ENCODE measurements at regions not wholly inside any gene's neighbourhood (a gene's known extent, or its start where the extent isn't known, plus 50 kb on each side); places are given as distances from the start of the nearest gene placed in this dataset.
"Not testable (repeated sequence)": the region's sequence is repeated elsewhere in the genome, so short reads cannot be mapped to it uniquely, and the experiment has no call there.

GRCh38 chr13:111590796-111591195 lies 270.4 kb downstream of the TEX29 start:
- H3K4me3 Mint-ChIP-seq: no peak overlapping the region
- intact Hi-C loops (cut with micrococcal nuclease): no loop called here

GRCh38 chr13:111593490-111593889 lies 273.0 kb downstream of the TEX29 start:
- H3K36me3 Mint-ChIP-seq (ENCODE audit: low read depth); H3K9me3 Mint-ChIP-seq; H3K4me1 Mint-ChIP-seq (ENCODE audit: low read depth); H3K27me3 Mint-ChIP-seq; ATAC-seq; DNase-seq; CTCF ChIA-PET; intact Hi-C loops (cut with micrococcal nuclease); H3K27ac Mint-ChIP-seq; POLR2A ChIA-PET; H3K4me3 Mint-ChIP-seq: not testable (repeated sequence)

More at GRCh38 chr13:111590796-111591195, 270.4 kb downstream of the TEX29 start:
- peaks cover 3% of the 10 kb centered on the region for H3K9me3 Mint-ChIP-seq
- POLR2A ChIA-PET: no interaction called here
- H3K36me3 Mint-ChIP-seq (ENCODE audit: low read depth): no peaks in the 10 kb centered on the region
- no peak overlapping the region for H3K27ac Mint-ChIP-seq
- CTCF ChIA-PET: no interaction called here
- no peak for TF ChIP-seq CTCF (IDR thresholded peaks at IDR 0.05)
- no peak for DNase-seq
- no peaks in the 10 kb centered on the region for H3K27me3 Mint-ChIP-seq
- ATAC-seq: no peak
- H3K4me1 Mint-ChIP-seq (ENCODE audit: low read depth): no peaks in the 10 kb centered on the region

- Mint-ChIP-seq H3K4me1 (ENCODE audit: low read depth) (no peaks in the 10 kb centered on the region), H3K9me3 (peaks cover 3% of the 10 kb centered on the region), H3K4me3 (no peak overlapping the region), H3K36me3 (ENCODE audit: low read depth) (no peaks in the 10 kb centered on the region), H3K27me3 (no peaks in the 10 kb centered on the region), H3K27ac (no peak overlapping the region)
- DNase-seq (no peak), ATAC-seq (no peak)
- ChIA-PET CTCF (no interaction called here), POLR2A (no interaction called here)
- intact Hi-C loops (cut with micrococcal nuclease): no loop called here
- no peak for TF ChIP-seq CTCF (IDR thresholded peaks at IDR 0.05)
Observed at GRCh38 chr13:111594606-111595005, 274.2 kb downstream of the TEX29 start.

GRCh38 chr13:111595276-111595675 lies 274.8 kb downstream of the TEX29 start:
- TF ChIP-seq CTCF (IDR thresholded peaks at IDR 0.05): no peak
- no peak overlapping the region for H3K4me3 Mint-ChIP-seq
- intact Hi-C loops (cut with micrococcal nuclease): no loop called here
- ATAC-seq (no peak), DNase-seq (no peak)
- H3K36me3 Mint-ChIP-seq (ENCODE audit: low read depth): no peaks in the 10 kb centered on the region
- H3K27ac Mint-ChIP-seq: no peak overlapping the region
- POLR2A ChIA-PET: no interaction called here
- peaks cover under 1% of the 10 kb centered on the region for H3K9me3 Mint-ChIP-seq
- CTCF ChIA-PET: no interaction called here
- no peaks in the 10 kb centered on the region for H3K4me1 Mint-ChIP-seq (ENCODE audit: low read depth)
- H3K27me3 Mint-ChIP-seq: no peaks in the 10 kb centered on the region

GRCh38 chr13:111595791-111596190 lies 275.3 kb downstream of the TEX29 start:
- no peak overlapping the region for H3K27ac Mint-ChIP-seq
- intact Hi-C loops (cut with micrococcal nuclease): no loop called here
- no peaks in the 10 kb centered on the region for H3K36me3 Mint-ChIP-seq (ENCODE audit: low read depth)
- DNase-seq: no peak
- no peaks in the 10 kb centered on the region for H3K4me1 Mint-ChIP-seq (ENCODE audit: low read depth)
- ChIA-PET CTCF (no interaction called here), POLR2A (no interaction called here)
- TF ChIP-seq CTCF (IDR thresholded peaks at IDR 0.05): no peak
- H3K9me3 Mint-ChIP-seq: no peaks in the 10 kb centered on the region
- H3K4me3 Mint-ChIP-seq: no peak overlapping the region
- ATAC-seq: no peak
- H3K27me3 Mint-ChIP-seq: no peaks in the 10 kb centered on the region

GRCh38 chr13:111597191-111597611 lies 276.8 kb downstream of the TEX29 start:
- Mint-ChIP-seq H3K27ac (no peak overlapping the region), H3K9me3 (no peaks in the 10 kb centered on the region), H3K4me1 (ENCODE audit: low read depth) (no peaks in the 10 kb centered on the region), H3K27me3 (no peaks in the 10 kb centered on the region), H3K36me3 (ENCODE audit: low read depth) (no peaks in the 10 kb centered on the region), H3K4me3 (no peak overlapping the region)
- ChIA-PET POLR2A (no interaction called here), CTCF (no interaction called here)
- no peak for TF ChIP-seq CTCF (IDR thresholded peaks at IDR 0.05)
- DNase-seq (no peak), ATAC-seq (no peak)
- intact Hi-C loops (cut with micrococcal nuclease): no loop called here
